ENCODE measurements at regions not wholly inside any gene's neighbourhood (a gene's known extent, or its start where the extent isn't known, plus 50 kb on each side); places are given as distances from the start of the nearest gene placed in this dataset.

DNA sequence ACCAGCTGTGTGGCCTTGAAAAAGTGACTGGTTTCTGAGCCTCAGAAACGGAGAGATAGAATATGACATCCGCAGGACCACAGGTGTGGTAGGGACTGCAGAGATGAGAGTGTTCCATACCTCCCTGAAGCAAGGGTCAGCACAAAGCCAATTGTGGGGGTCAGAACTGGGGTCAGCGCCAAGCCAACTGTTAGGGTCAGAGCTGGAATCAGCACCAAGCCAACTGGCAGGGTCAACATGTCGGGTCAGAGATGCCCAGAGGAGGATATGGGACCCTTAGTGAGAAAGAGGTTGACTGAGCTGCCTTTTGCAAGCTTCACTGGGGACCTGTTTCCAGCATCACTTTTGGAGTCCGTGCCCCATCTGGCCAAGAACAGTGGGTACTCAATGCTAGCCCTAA, 93.9 kb downstream of the MATN1 start:
- no peak for TF ChIP-seq SP1 (IDR thresholded peaks at IDR 0.05)
- no peak for TF ChIP-seq FOXK2 (IDR thresholded peaks at IDR 0.05)
- TF ChIP-seq HDGF (IDR thresholded peaks at IDR 0.05; ENCODE audit: borderline replicate concordance): no peak
- no peak for TF ChIP-seq FOXA1 (IDR thresholded peaks at IDR 0.05)
- no peak for TF ChIP-seq TARDBP (IDR thresholded peaks at IDR 0.05)
- no peak for TF ChIP-seq FOXM1 (IDR thresholded peaks at IDR 0.05; ENCODE audit: borderline replicate concordance)
- no peak for TF ChIP-seq L3MBTL2 (conservative IDR thresholded peaks at IDR 0.05)
- no peak for TF ChIP-seq LEF1 (IDR thresholded peaks at IDR 0.05; ENCODE audit: borderline replicate concordance)
